K562 (cell line): ENCODE measurements at regions not wholly inside any gene's neighbourhood (a gene's known extent, or its start where the extent isn't known, plus 50 kb on each side); places are given as distances from the start of the nearest gene placed in this dataset.

Source experiments
- JUNB ChIP-seq: fragments of 450-650 bp; formaldehyde crosslinking; conservative IDR thresholded peaks from 2 replicates; pipeline ENCODE4 v1.4.0; 2020; ENCODE audit warnings: mild to moderate bottlenecking
- KAT8 ChIP-seq: fragments of 450-650 bp; IDR thresholded peaks from 2 replicates; pipeline ENCODE4 v1.6.1; 2016; ENCODE audit warnings: low read depth, mild to moderate bottlenecking
- SMARCB1 ChIP-seq: IDR thresholded peaks from 2 replicates; pipeline ENCODE4 v1.6.1; 2011; ENCODE audit warnings: improper control_type of control experiment, low read depth; ENCODE audit not compliant: insufficient read length
- YBX1 ChIP-seq: fragments of 450-650 bp; IDR thresholded peaks from 2 replicates; pipeline ENCODE4 v1.7.1; 2016; ENCODE audit warnings: mild to moderate bottlenecking
- ZNF512 ChIP-seq: IDR thresholded peaks from 2 replicates; pipeline ENCODE4 v1.6.1; 2016; ENCODE audit warnings: missing genetic modification characterization, missing compliant biosample characterization
- TF ChIP-seq, protein P1 (sequence below), 2 experiments: fragments of 450-650 bp; IDR thresholded peaks; 2 replicates each; pipeline ENCODE4 v1.6.1; 2016; ENCODE audit warnings: mild to moderate bottlenecking in 2 of 2, borderline replicate concordance in 1 of 2, low read depth in 1 of 2, moderate library complexity in 1 of 2
- TF ChIP-seq, protein P2 (sequence below), 2 experiments: fragments of 450-650 bp; IDR thresholded peaks; 2 replicates each; pipeline ENCODE4 v1.6.1; 2016
- TF ChIP-seq, protein P3 (sequence below): fragments of 250-450 bp; sonication (Bioruptor Pico); IDR thresholded peaks from 2 replicates; pipeline ENCODE4 v1.4.0; 2020; ENCODE audit warnings: mild to moderate bottlenecking, moderate library complexity, borderline replicate concordance

DNA sequence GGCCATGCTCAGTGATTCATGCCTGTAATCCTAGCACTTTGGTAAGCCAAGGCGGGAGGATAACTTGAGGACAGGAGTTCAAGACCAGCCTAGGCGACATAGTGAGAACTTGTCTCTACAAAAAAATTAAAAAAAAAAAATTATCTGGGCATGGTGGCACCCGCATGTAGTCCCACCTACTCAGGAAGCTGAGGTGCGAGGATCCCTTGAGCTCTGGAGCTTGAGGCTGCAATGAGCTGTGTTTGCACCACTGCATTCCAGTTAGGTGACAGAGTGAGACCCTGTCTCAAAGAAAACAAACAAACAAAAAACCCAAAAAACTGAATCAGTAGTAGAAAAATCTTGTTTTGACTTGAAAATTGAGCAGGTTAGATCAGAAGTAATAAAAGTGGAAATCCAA lies 67.1 kb upstream of the IPO9 start (continued):
- TF ChIP-seq, protein P1, sequence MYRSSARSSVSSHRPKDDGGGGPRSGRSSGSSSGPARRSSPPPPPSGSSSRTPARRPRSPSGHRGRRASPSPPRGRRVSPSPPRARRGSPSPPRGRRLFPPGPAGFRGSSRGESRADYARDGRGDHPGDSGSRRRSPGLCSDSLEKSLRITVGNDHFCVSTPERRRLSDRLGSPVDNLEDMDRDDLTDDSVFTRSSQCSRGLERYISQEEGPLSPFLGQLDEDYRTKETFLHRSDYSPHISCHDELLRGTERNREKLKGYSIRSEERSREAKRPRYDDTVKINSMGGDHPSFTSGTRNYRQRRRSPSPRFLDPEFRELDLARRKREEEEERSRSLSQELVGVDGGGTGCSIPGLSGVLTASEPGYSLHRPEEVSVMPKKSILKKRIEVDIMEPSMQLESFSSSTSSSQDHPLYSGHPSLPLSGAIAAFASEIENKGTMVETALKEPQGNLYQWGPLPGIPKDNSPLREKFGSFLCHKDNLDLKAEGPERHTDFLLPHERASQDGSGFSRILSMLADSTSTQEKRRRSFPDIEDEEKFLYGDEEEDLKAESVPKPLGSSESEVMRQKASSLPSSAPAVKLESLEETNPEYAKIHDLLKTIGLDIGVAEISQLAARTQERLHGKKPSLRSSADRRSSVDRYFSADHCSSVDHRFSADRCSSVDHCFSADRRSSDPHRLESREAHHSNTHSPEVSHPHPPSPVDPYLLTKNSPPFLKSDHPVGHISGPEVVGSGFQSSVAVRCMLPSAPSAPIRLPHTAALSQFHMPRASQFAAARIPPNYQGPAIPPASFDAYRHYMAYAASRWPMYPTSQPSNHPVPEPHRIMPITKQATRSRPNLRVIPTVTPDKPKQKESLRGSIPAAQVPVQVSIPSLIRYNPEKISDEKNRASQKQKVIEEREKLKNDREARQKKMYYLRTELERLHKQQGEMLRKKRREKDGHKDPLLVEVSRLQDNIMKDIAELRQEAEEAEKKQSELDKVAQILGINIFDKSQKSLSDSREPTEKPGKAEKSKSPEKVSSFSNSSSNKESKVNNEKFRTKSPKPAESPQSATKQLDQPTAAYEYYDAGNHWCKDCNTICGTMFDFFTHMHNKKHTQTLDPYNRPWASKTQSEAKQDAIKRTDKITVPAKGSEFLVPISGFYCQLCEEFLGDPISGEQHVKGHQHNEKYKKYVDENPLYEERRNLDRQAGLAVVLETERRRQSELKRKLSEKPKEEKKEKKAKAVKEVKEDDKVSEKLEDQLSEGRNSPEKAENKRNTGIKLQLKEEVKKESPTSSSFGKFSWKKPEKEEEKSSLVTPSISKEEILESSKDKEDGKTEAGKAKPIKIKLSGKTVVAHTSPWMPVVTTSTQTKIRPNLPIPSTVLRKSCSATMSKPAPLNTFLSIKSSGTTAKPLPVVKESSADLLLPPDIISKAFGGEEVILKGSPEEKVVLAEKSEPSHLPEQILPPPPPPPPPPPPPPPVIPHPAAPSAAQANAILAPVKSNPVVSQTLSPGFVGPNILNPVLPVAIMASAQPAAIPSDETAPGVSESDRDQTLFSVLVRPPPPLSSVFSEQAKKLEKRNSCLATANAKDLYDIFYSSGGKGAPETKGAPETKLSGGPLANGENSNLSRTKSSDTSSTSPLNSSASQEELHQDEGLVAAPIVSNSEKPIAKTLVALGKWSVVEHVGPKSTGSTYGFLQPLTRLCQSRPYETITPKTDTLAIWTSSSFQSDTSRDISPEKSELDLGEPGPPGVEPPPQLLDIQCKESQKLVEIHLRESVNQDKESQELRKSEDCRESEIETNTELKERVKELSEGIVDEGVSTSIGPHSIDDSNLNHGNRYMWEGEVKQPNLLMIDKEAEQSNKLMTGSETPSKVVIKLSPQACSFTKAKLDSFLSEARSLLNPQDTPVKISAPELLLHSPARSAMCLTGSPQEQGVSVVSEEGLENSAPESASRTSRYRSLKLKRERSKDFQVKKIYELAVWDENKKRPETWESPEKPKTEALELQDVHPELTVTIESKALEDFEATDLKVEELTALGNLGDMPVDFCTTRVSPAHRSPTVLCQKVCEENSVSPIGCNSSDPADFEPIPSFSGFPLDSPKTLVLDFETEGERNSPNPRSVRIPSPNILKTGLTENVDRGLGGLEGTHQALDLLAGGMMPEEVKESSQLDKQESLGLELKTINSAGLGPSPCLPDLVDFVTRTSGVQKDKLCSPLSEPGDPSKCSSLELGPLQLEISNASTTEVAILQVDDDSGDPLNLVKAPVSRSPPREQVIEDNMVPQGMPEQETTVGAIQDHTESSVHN (IDR thresholded peaks at IDR 0.05; ENCODE audit: borderline replicate concordance in 1 of 2, low read depth in 1 of 2): no peak
- TF ChIP-seq ZNF512 (no peak), YBX1 (no peak), SMARCB1 (no peak), JUNB (no peak), KAT8 (no peak)
- TF ChIP-seq, protein P2, sequence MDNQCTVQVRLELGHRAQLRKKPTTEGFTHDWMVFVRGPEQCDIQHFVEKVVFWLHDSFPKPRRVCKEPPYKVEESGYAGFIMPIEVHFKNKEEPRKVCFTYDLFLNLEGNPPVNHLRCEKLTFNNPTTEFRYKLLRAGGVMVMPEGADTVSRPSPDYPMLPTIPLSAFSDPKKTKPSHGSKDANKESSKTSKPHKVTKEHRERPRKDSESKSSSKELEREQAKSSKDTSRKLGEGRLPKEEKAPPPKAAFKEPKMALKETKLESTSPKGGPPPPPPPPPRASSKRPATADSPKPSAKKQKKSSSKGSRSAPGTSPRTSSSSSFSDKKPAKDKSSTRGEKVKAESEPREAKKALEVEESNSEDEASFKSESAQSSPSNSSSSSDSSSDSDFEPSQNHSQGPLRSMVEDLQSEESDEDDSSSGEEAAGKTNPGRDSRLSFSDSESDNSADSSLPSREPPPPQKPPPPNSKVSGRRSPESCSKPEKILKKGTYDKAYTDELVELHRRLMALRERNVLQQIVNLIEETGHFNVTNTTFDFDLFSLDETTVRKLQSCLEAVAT (IDR thresholded peaks at IDR 0.05): no peak
- TF ChIP-seq, protein P3, sequence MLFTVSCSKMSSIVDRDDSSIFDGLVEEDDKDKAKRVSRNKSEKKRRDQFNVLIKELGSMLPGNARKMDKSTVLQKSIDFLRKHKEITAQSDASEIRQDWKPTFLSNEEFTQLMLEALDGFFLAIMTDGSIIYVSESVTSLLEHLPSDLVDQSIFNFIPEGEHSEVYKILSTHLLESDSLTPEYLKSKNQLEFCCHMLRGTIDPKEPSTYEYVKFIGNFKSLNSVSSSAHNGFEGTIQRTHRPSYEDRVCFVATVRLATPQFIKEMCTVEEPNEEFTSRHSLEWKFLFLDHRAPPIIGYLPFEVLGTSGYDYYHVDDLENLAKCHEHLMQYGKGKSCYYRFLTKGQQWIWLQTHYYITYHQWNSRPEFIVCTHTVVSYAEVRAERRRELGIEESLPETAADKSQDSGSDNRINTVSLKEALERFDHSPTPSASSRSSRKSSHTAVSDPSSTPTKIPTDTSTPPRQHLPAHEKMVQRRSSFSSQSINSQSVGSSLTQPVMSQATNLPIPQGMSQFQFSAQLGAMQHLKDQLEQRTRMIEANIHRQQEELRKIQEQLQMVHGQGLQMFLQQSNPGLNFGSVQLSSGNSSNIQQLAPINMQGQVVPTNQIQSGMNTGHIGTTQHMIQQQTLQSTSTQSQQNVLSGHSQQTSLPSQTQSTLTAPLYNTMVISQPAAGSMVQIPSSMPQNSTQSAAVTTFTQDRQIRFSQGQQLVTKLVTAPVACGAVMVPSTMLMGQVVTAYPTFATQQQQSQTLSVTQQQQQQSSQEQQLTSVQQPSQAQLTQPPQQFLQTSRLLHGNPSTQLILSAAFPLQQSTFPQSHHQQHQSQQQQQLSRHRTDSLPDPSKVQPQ (CRISPR knock-in tag): no peak
